ENCODE measurements at regions not wholly inside any gene's neighbourhood (a gene's known extent, or its start where the extent isn't known, plus 50 kb on each side); places are given as distances from the start of the nearest gene placed in this dataset.
A peak's percentile ranks its signal among the peaks of the same experiment; 100 is the strongest.

GRCh38 chr14:53304726-53305381 is 151.7 kb upstream of the DDHD1 start:
- H3K79me2 ChIP-seq (ENCODE audit: control insufficient read depth, insufficient read depth, low read length): no peaks in the 10 kb centered on the region
- no peak for ATAC-seq (ENCODE audit: low read depth)
- TF ChIP-seq CTCF (IDR thresholded peaks at IDR 0.05) (no peak), EZH2 (IDR thresholded peaks at IDR 0.05; ENCODE audit: borderline replicate concordance, insufficient read depth, low read depth, low read length, poor library complexity, severe bottlenecking) (no peak)
- peaks cover 15% of the 10 kb centered on the region for H3K27me3 Mint-ChIP-seq
- CTCF ChIA-PET: interaction anchor here (0.9 to 4.8 kb wide), 9 partner anchors 10 to 1948 kb away, joined by 3 to 46 read pairs (median 4); no protein-coding TSS in a partner anchor
- H3K27me3 ChIP-seq (replicated peaks in 1 of 4; ENCODE audit: control extremely low read depth in 1 of 4, control insufficient read depth in 3 of 4, insufficient read depth in 4 of 4, low read length in 3 of 4): peaks cover 0 to 13% (median 4%) of the 10 kb centered on the region in 4 experiments
- no peaks in the 10 kb centered on the region for H4K20me1 ChIP-seq (ENCODE audit: control insufficient read depth, insufficient read depth, low read length, poor library complexity, severe bottlenecking)
- peaks cover 4% of the 10 kb centered on the region for H3K4me1 Mint-ChIP-seq
- H3K9me3 ChIP-seq (ENCODE audit: control extremely low read depth in 1 of 3, control insufficient read depth in 2 of 3, insufficient read depth in 1 of 3, low read length in 2 of 3): no peaks in the 10 kb centered on the region
- no peak overlapping the region for H3K27ac Mint-ChIP-seq
- DNase-seq: no peak
- no peak overlapping the region for H3K27ac ChIP-seq (ENCODE audit: low read length in 2 of 2)
- H3K9ac ChIP-seq (ENCODE audit: low read length): no peak overlapping the region
- intact Hi-C loops (cut with micrococcal nuclease): loop anchor here (5.0 kb wide), 1 partner anchor 88 kb away; no protein-coding TSS in a partner anchor
- POLR2A ChIA-PET: no interaction called here
- no peaks in the 10 kb centered on the region for H3K36me3 ChIP-seq (replicated peaks in 1 of 2; ENCODE audit: control extremely low read depth in 1 of 2, control insufficient read depth in 1 of 2, extremely low read depth in 1 of 2, insufficient read depth in 2 of 2, low read length in 1 of 2)
- WGBS (ENCODE audit: insufficient coverage): 100% methylated on average over 2 of the region's 3 CpGs
- peaks cover 5 to 6% of the 10 kb centered on the region in 2 donors for H3K4me1 ChIP-seq (ENCODE audit: control insufficient read depth in 2 of 2, insufficient read depth in 2 of 2, low read length in 2 of 2)
- H3K4me2 ChIP-seq (replicated peaks; ENCODE audit: low read depth, low read length, poor library complexity, severe bottlenecking): no peak overlapping the region
- H3K4me3 Mint-ChIP-seq: no peak overlapping the region
- H3K4me3 ChIP-seq (ENCODE audit: control extremely low read depth in 1 of 5, extremely low read depth in 1 of 5, insufficient read depth in 1 of 5, low read depth in 2 of 5, low read length in 4 of 5): no peak overlapping the region
- H2AFZ ChIP-seq (ENCODE audit: insufficient read depth, low read depth, low read length, poor library complexity, severe bottlenecking): no peak overlapping the region
- no peaks in the 10 kb centered on the region for H3K9me3 Mint-ChIP-seq (ENCODE audit: insufficient read depth)

- Histone ChIP-seq H3K27ac (ENCODE audit: low read length in 2 of 2) (no peak overlapping the region), H3K4me1 (ENCODE audit: control insufficient read depth in 2 of 2, insufficient read depth in 2 of 2, low read length in 2 of 2) (no peaks in the 10 kb centered on the region), H2AFZ (ENCODE audit: insufficient read depth, low read depth, low read length, poor library complexity, severe bottlenecking) (no peak overlapping the region), H4K20me1 (ENCODE audit: control insufficient read depth, insufficient read depth, low read length, poor library complexity, severe bottlenecking) (no peaks in the 10 kb centered on the region), H3K4me3 (ENCODE audit: control extremely low read depth in 1 of 5, extremely low read depth in 1 of 5, insufficient read depth in 1 of 5, low read depth in 2 of 5, low read length in 4 of 5) (no peak overlapping the region), H3K4me2 (replicated peaks; ENCODE audit: low read depth, low read length, poor library complexity, severe bottlenecking) (no peak overlapping the region), H3K9me3 (ENCODE audit: control extremely low read depth in 1 of 3, control insufficient read depth in 2 of 3, insufficient read depth in 1 of 3, low read length in 2 of 3) (no peaks in the 10 kb centered on the region), H3K27me3 (replicated peaks in 1 of 4; ENCODE audit: control extremely low read depth in 1 of 4, control insufficient read depth in 3 of 4, insufficient read depth in 4 of 4, low read length in 3 of 4) (no peaks in the 10 kb centered on the region), H3K36me3 (replicated peaks in 1 of 2; ENCODE audit: control extremely low read depth in 1 of 2, control insufficient read depth in 1 of 2, extremely low read depth in 1 of 2, insufficient read depth in 2 of 2, low read length in 1 of 2) (no peaks in the 10 kb centered on the region), H3K79me2 (ENCODE audit: control insufficient read depth, insufficient read depth, low read length) (no peaks in the 10 kb centered on the region), H3K9ac (ENCODE audit: low read length) (no peak overlapping the region)
- Mint-ChIP-seq H3K27me3 (no peaks in the 10 kb centered on the region), H3K27ac (no peak overlapping the region), H3K4me3 (no peak overlapping the region), H3K4me1 (no peaks in the 10 kb centered on the region), H3K9me3 (ENCODE audit: insufficient read depth) (no peaks in the 10 kb centered on the region)
- intact Hi-C loops (cut with micrococcal nuclease): loop anchor here (5.0 kb wide), 1 partner anchor 881 kb away; no protein-coding TSS in a partner anchor
- ChIA-PET POLR2A (no interaction called here), CTCF (interaction anchor here (0.6 to 3.0 kb wide), 20 partner anchors 10 to 1052 kb away, joined by 3 to 42 read pairs (median 4); no protein-coding TSS in a partner anchor)
- DNase-seq (peak; percentile 61), ATAC-seq (ENCODE audit: low read depth) (no peak)
- no CpG with 5 or more reads among the region's 9 CpGs for WGBS (ENCODE audit: insufficient coverage)
- TF ChIP-seq CTCF (IDR thresholded peaks at IDR 0.05) (peak; percentile 93), EZH2 (IDR thresholded peaks at IDR 0.05; ENCODE audit: borderline replicate concordance, insufficient read depth, low read depth, low read length, poor library complexity, severe bottlenecking) (no peak)
Observed at GRCh38 chr14:53295985-53296582, 143.0 kb upstream of the DDHD1 start.

Data from B cell (primary cell).